WERI-Rb-1 (cell line): ENCODE measurements at regions not wholly inside any gene's neighbourhood (a gene's known extent, or its start where the extent isn't known, plus 50 kb on each side); places are given as distances from the start of the nearest gene placed in this dataset.

Source experiments
- DNase-seq: peaks from one replicate; pipeline ENCODE4 v3.0.0-alpha.2; 2020
- H3K27ac ChIP-seq: fragments of 250-450 bp; sonication (Bioruptor Pico); 2 replicates; pipeline ENCODE4 v1.5.1; 2020; ENCODE audit warnings: mild to moderate bottlenecking, moderate library complexity
- H3K27me3 ChIP-seq: fragments of 250-450 bp; sonication (Bioruptor Pico); 2 replicates; pipeline ENCODE4 v1.5.1; 2021; ENCODE audit warnings: mild to moderate bottlenecking, low read depth, moderate library complexity; ENCODE audit not compliant: insufficient read depth, severe bottlenecking
- H3K36me3 ChIP-seq: fragments of 250-450 bp; sonication (Bioruptor Pico); 2 replicates; pipeline ENCODE4 v1.5.1; 2020; ENCODE audit warnings: mild to moderate bottlenecking, moderate library complexity
- H3K4me3 ChIP-seq: 2 replicates; pipeline ENCODE4 v1.5.1; 2011; ENCODE audit warnings: low read depth, mild to moderate bottlenecking, control low read depth, low read length
- H3K9me3 ChIP-seq: fragments of 250-450 bp; sonication (Bioruptor Pico); 2 replicates; pipeline ENCODE4 v1.5.1; 2021; ENCODE audit warnings: mild to moderate bottlenecking, moderate library complexity; ENCODE audit not compliant: severe bottlenecking
- CTCF ChIP-seq: IDR thresholded peaks from 2 replicates; pipeline ENCODE4 v1.5.1; 2011; ENCODE audit warnings: low read depth, mild to moderate bottlenecking, control low read depth, inconsistent platforms, low read length

GRCh38 chr22:48972979-48973693, 854.5 kb downstream of the BRD1 start:
- TF ChIP-seq CTCF = no peak
- H3K9me3 ChIP-seq = no peaks in the 10 kb centered on the region
- no peaks in the 10 kb centered on the region for H3K27me3 ChIP-seq
- H3K27ac ChIP-seq = no peak overlapping the region
- no peak for DNase-seq
- H3K4me3 ChIP-seq = no peak overlapping the region
- H3K36me3 ChIP-seq = no peaks in the 10 kb centered on the region

- H3K36me3 ChIP-seq = no peaks in the 10 kb centered on the region
- DNase-seq = peak; percentile 56
- TF ChIP-seq CTCF = peak; percentile 94
- H3K9me3 ChIP-seq = no peaks in the 10 kb centered on the region
- no peaks in the 10 kb centered on the region for H3K27me3 ChIP-seq
- no peak overlapping the region for H3K4me3 ChIP-seq
- no peak overlapping the region for H3K27ac ChIP-seq
Observed at GRCh38 chr22:48968201-48968959, 859.3 kb downstream of the BRD1 start.

- Histone ChIP-seq H3K27me3 (no peaks in the 10 kb centered on the region), H3K36me3 (no peaks in the 10 kb centered on the region), H3K27ac (no peak overlapping the region), H3K9me3 (no peaks in the 10 kb centered on the region), H3K4me3 (no peak overlapping the region)
- no peak for TF ChIP-seq CTCF
- no peak for DNase-seq
Observed at GRCh38 chr22:48963405-48963804, 864.3 kb downstream of the BRD1 start.

- Histone ChIP-seq H3K27ac (peak overlapping the region; percentile 46), H3K4me3 (no peak overlapping the region), H3K9me3 (no peaks in the 10 kb centered on the region), H3K36me3 (no peaks in the 10 kb centered on the region), H3K27me3 (no peaks in the 10 kb centered on the region)
- no peak for TF ChIP-seq CTCF
- no peak for DNase-seq
Observed at GRCh38 chr22:48961705-48962104, 866.0 kb downstream of the BRD1 start.

- Histone ChIP-seq H3K9me3 (no peaks in the 10 kb centered on the region), H3K36me3 (no peaks in the 10 kb centered on the region), H3K27me3 (no peaks in the 10 kb centered on the region), H3K4me3 (no peak overlapping the region), H3K27ac (no peak overlapping the region)
- no peak for DNase-seq
- TF ChIP-seq CTCF = no peak
Observed at GRCh38 chr22:48960980-48961660, 866.6 kb downstream of the BRD1 start.
